NB4 (cell line): ENCODE measurements at regions not wholly inside any gene's neighbourhood (a gene's known extent, or its start where the extent isn't known, plus 50 kb on each side); places are given as distances from the start of the nearest gene placed in this dataset.
"Not testable (repeated sequence)": the region's sequence is repeated elsewhere in the genome, so short reads cannot be mapped to it uniquely, and the experiment has no call there.

Experiments
- POLR2A ChIP-seq: IDR thresholded peaks from 2 replicates; pipeline ENCODE4 v1.6.1; 2011; ENCODE audit warnings: mild to moderate bottlenecking; ENCODE audit not compliant: insufficient read length; ENCODE audit errors: extremely low read depth
- TF ChIP-seq, protein P1 (sequence below): IDR thresholded peaks from one replicate; pipeline ENCODE4 v1.5.1; 2012; ENCODE audit warnings: low read depth, low read length
- TF ChIP-seq, protein P2 (sequence below): IDR thresholded peaks from 2 replicates; pipeline ENCODE4 v1.6.1; 2011; ENCODE audit warnings: low read depth, low read length

DNA sequence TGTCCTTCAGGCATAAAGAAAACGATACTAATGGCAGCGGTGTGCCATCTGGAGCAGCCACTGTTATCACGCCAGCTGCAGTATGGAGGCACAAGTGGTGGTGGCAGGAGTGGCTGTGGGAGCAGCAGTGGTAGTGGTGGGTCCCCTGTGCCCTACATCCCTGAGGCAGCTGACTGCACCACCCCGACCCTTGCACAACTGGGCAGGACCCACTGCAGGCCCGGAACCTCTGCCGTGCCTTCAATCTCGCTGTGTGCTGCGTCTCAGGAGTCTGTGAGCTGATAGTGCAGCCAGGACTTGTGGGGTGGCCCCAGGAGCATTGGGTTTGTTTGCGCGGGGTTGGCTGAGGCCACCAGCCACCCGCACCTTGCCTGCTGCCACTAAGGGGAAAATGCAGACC lies 1718.0 kb downstream of the SPATA31A7 start:
- TF ChIP-seq POLR2A = not testable (repeated sequence)
- TF ChIP-seq, protein P1, sequence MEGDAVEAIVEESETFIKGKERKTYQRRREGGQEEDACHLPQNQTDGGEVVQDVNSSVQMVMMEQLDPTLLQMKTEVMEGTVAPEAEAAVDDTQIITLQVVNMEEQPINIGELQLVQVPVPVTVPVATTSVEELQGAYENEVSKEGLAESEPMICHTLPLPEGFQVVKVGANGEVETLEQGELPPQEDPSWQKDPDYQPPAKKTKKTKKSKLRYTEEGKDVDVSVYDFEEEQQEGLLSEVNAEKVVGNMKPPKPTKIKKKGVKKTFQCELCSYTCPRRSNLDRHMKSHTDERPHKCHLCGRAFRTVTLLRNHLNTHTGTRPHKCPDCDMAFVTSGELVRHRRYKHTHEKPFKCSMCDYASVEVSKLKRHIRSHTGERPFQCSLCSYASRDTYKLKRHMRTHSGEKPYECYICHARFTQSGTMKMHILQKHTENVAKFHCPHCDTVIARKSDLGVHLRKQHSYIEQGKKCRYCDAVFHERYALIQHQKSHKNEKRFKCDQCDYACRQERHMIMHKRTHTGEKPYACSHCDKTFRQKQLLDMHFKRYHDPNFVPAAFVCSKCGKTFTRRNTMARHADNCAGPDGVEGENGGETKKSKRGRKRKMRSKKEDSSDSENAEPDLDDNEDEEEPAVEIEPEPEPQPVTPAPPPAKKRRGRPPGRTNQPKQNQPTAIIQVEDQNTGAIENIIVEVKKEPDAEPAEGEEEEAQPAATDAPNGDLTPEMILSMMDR = not testable (repeated sequence)
- TF ChIP-seq, protein P2, sequence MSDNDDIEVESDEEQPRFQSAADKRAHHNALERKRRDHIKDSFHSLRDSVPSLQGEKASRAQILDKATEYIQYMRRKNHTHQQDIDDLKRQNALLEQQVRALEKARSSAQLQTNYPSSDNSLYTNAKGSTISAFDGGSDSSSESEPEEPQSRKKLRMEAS = not testable (repeated sequence)
